OCI-LY1 (cell line): ENCODE measurements at regions not wholly inside any gene's neighbourhood (a gene's known extent, or its start where the extent isn't known, plus 50 kb on each side); places are given as distances from the start of the nearest gene placed in this dataset.

Experiments used
- H2AFZ ChIP-seq: fragments of 200-600 bp; sonication (generic), shearing (Covaris generic); 2 replicates; pipeline ENCODE4 v1.6.0; 2014; ENCODE audit warnings: antibody characterized with exemption, mild to moderate bottlenecking, low read length
- H3F3A ChIP-seq: fragments of 200-600 bp; sonication (generic), shearing (Covaris generic); 2 replicates; pipeline ENCODE4 v1.6.0; 2014; ENCODE audit warnings: mild to moderate bottlenecking, antibody characterized with exemption, low read length, moderate library complexity; ENCODE audit not compliant: insufficient read depth
- H3K27ac ChIP-seq: fragments of 200-600 bp; sonication (generic); 2 replicates; pipeline ENCODE4 v1.5.1; 2014; ENCODE audit warnings: low read length, mixed run types, mild to moderate bottlenecking, low read depth; ENCODE audit not compliant: poor library complexity, severe bottlenecking
- H3K27me3 ChIP-seq: fragments of 200-600 bp; sonication (generic); 2 replicates; pipeline ENCODE4 v1.6.0; 2014; ENCODE audit warnings: antibody characterized with exemption, mild to moderate bottlenecking, low read length, moderate library complexity; ENCODE audit not compliant: insufficient read depth
- H3K36me3 ChIP-seq: fragments of 200-600 bp; sonication (generic); 2 replicates; pipeline ENCODE4 v1.6.1; 2014; ENCODE audit warnings: mild to moderate bottlenecking, antibody characterized with exemption, low read length, moderate library complexity, mixed read lengths; ENCODE audit not compliant: insufficient read depth
- H3K4me1 ChIP-seq: fragments of 200-600 bp; sonication (generic); 2 replicates; pipeline ENCODE4 v1.5.1; 2014; ENCODE audit warnings: mild to moderate bottlenecking, low read length, moderate library complexity; ENCODE audit not compliant: insufficient read depth, severe bottlenecking
- H3K4me2 ChIP-seq: fragments of 200-600 bp; sonication (generic), shearing (Covaris generic); 2 replicates; pipeline ENCODE4 v1.6.1; 2014; ENCODE audit warnings: low read length
- H3K4me3 ChIP-seq: fragments of 200-600 bp; sonication (generic); 2 replicates; pipeline ENCODE4 v1.5.1; 2014; ENCODE audit warnings: low read length, low read depth, mild to moderate bottlenecking, mixed read lengths; ENCODE audit not compliant: poor library complexity, severe bottlenecking
- H3K79me2 ChIP-seq: fragments of 200-600 bp; shearing (Covaris generic); 2 replicates; pipeline ENCODE4 v1.6.1; 2016; ENCODE audit warnings: mixed run types, low read length, mixed read lengths; ENCODE audit not compliant: insufficient read depth
- H3K9ac ChIP-seq: fragments of 200-600 bp; sonication (generic), shearing (Covaris generic); 2 replicates; pipeline ENCODE4 v1.6.1; 2014; ENCODE audit warnings: mild to moderate bottlenecking, low read length, mixed read lengths
- H3K9me2 ChIP-seq: fragments of 200-600 bp; sonication (generic), shearing (Covaris generic); 2 replicates; pipeline ENCODE4 v1.6.1; 2014; ENCODE audit warnings: low read depth, mild to moderate bottlenecking, low read length, mixed read lengths
- H3K9me3 ChIP-seq: fragments of 200-600 bp; shearing (Covaris generic); 2 replicates; pipeline ENCODE4 v1.6.1; 2014; ENCODE audit warnings: low read length, mixed read lengths
- H4K20me1 ChIP-seq: fragments of 200-600 bp; sonication (generic), shearing (Covaris generic); 2 replicates; pipeline ENCODE4 v1.6.0; 2016; ENCODE audit warnings: mild to moderate bottlenecking, low read length; ENCODE audit not compliant: insufficient read depth
- CTCF ChIP-seq: fragments of 200-600 bp; sonication (generic), shearing (Covaris generic); IDR thresholded peaks from 2 replicates; pipeline ENCODE4 v1.5.1; 2017; ENCODE audit warnings: mild to moderate bottlenecking, antibody characterized with exemption, low read length, moderate library complexity, mixed read lengths
- EZH2 ChIP-seq: fragments of 200-600 bp; sonication (generic), shearing (Covaris generic); IDR thresholded peaks from 2 replicates; pipeline ENCODE4 v1.8.0; 2017; ENCODE audit warnings: borderline replicate concordance, mixed run types, mild to moderate bottlenecking, antibody characterized with exemption, low read length, moderate library complexity, mixed read lengths

- Histone ChIP-seq H3K9me2 (no peaks in the 10 kb centered on the region), H2AFZ (no peak overlapping the region), H3K9me3 (no peaks in the 10 kb centered on the region), H3K27me3 (no peaks in the 10 kb centered on the region), H3K4me1 (no peaks in the 10 kb centered on the region), H4K20me1 (no peaks in the 10 kb centered on the region), H3K79me2 (no peaks in the 10 kb centered on the region), H3K9ac (no peak overlapping the region), H3F3A (no peaks in the 10 kb centered on the region), H3K4me2 (no peak overlapping the region), H3K27ac (no peak overlapping the region), H3K4me3 (no peak overlapping the region), H3K36me3 (no peaks in the 10 kb centered on the region)
- TF ChIP-seq EZH2, result no peak
- no peak for TF ChIP-seq CTCF
These were observed 503.2 kb upstream of the PCDH20 start for GRCh38 chr13:61918841-61919240.

DNA sequence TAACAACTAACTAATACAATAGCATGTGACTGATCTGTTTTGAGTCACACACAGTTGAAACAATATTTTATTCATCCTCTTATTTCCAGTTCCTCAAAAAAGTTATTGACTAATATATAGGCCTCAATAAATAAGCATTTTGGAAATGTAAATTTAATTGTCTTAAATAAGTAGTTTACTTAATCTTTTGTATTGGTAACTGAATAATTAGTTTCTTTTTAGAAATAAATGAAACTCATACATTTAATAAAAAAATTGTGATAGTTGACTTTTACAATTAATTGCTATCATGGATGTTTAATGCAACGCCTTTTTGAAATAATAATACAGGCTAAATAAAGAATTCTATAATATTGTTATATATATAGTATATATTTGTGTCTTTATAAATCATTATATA, 500.8 kb upstream of the PCDH20 start:
- Histone ChIP-seq H3K79me2 (no peaks in the 10 kb centered on the region), H3K9me3 (no peaks in the 10 kb centered on the region), H3K4me3 (no peak overlapping the region), H3K4me1 (no peaks in the 10 kb centered on the region), H2AFZ (no peak overlapping the region), H3F3A (no peaks in the 10 kb centered on the region), H3K9ac (no peak overlapping the region), H3K27ac (no peak overlapping the region), H3K36me3 (no peaks in the 10 kb centered on the region), H3K9me2 (no peaks in the 10 kb centered on the region), H4K20me1 (no peaks in the 10 kb centered on the region), H3K4me2 (no peak overlapping the region), H3K27me3 (no peaks in the 10 kb centered on the region)
- no peak for TF ChIP-seq EZH2
- no peak for TF ChIP-seq CTCF

- Histone ChIP-seq H3K9me2 (no peaks in the 10 kb centered on the region), H3K79me2 (no peaks in the 10 kb centered on the region), H3K9me3 (no peaks in the 10 kb centered on the region), H3K27me3 (no peaks in the 10 kb centered on the region), H3K27ac (no peak overlapping the region), H3K36me3 (no peaks in the 10 kb centered on the region), H3K4me1 (no peaks in the 10 kb centered on the region), H3K4me2 (no peak overlapping the region), H4K20me1 (no peaks in the 10 kb centered on the region), H3K9ac (no peak overlapping the region), H3F3A (no peaks in the 10 kb centered on the region), H3K4me3 (no peak overlapping the region), H2AFZ (no peak overlapping the region)
- TF ChIP-seq CTCF (no peak), EZH2 (no peak)
These were observed 497.5 kb upstream of the PCDH20 start for GRCh38 chr13:61913183-61913582.
